ENCODE measurements at regions not wholly inside any gene's neighbourhood (a gene's known extent, or its start where the extent isn't known, plus 50 kb on each side); places are given as distances from the start of the nearest gene placed in this dataset.

- no peaks in the 10 kb centered on the region for H4K20me1 ChIP-seq (ENCODE audit: insufficient read depth, low read length)
- H3K9me3 ChIP-seq (ENCODE audit: insufficient read depth, low read length): no peaks in the 10 kb centered on the region
- no peaks in the 10 kb centered on the region for H3K36me3 ChIP-seq (replicated peaks; ENCODE audit: low read depth, low read length)
- no peaks in the 10 kb centered on the region for H3K4me1 ChIP-seq (ENCODE audit: low read length)
- no peaks in the 10 kb centered on the region for H3K27me3 ChIP-seq (ENCODE audit: low read depth, low read length)
- H2AFZ ChIP-seq (ENCODE audit: low read depth, low read length): no peak overlapping the region
- H3K27ac ChIP-seq (ENCODE audit: low read length): no peak overlapping the region
- no peaks in the 10 kb centered on the region for H3K79me2 ChIP-seq (ENCODE audit: low read length)
- TF ChIP-seq EZH2phosphoT487 (IDR thresholded peaks at IDR 0.05; ENCODE audit: low read depth): no peak
- no peak for TF ChIP-seq CTCF (IDR thresholded peaks at IDR 0.05; ENCODE audit: low read depth, low read length)
- no peak overlapping the region for H3K4me3 ChIP-seq (ENCODE audit: low read length)
- no peak overlapping the region for H3K9ac ChIP-seq (ENCODE audit: low read length)
- no peak overlapping the region for H3K4me2 ChIP-seq (ENCODE audit: low read length)
Measured at GRCh38 chr5:135122797-135123196, 88.8 kb upstream of the PITX1 start.

- no peak overlapping the region for H3K27ac ChIP-seq (ENCODE audit: low read length)
- no peaks in the 10 kb centered on the region for H3K9me3 ChIP-seq (ENCODE audit: insufficient read depth, low read length)
- no peaks in the 10 kb centered on the region for H3K36me3 ChIP-seq (replicated peaks; ENCODE audit: low read depth, low read length)
- TF ChIP-seq CTCF (IDR thresholded peaks at IDR 0.05; ENCODE audit: low read depth, low read length): no peak
- TF ChIP-seq EZH2phosphoT487 (IDR thresholded peaks at IDR 0.05; ENCODE audit: low read depth): no peak
- H4K20me1 ChIP-seq (ENCODE audit: insufficient read depth, low read length): no peaks in the 10 kb centered on the region
- no peak overlapping the region for H2AFZ ChIP-seq (ENCODE audit: low read depth, low read length)
- no peak overlapping the region for H3K9ac ChIP-seq (ENCODE audit: low read length)
- H3K4me3 ChIP-seq (ENCODE audit: low read length): no peak overlapping the region
- no peaks in the 10 kb centered on the region for H3K79me2 ChIP-seq (ENCODE audit: low read length)
- no peaks in the 10 kb centered on the region for H3K27me3 ChIP-seq (ENCODE audit: low read depth, low read length)
- no peak overlapping the region for H3K4me2 ChIP-seq (ENCODE audit: low read length)
- H3K4me1 ChIP-seq (ENCODE audit: low read length): no peaks in the 10 kb centered on the region
Measured at GRCh38 chr5:135120951-135121350, 86.9 kb upstream of the PITX1 start.

DNA sequence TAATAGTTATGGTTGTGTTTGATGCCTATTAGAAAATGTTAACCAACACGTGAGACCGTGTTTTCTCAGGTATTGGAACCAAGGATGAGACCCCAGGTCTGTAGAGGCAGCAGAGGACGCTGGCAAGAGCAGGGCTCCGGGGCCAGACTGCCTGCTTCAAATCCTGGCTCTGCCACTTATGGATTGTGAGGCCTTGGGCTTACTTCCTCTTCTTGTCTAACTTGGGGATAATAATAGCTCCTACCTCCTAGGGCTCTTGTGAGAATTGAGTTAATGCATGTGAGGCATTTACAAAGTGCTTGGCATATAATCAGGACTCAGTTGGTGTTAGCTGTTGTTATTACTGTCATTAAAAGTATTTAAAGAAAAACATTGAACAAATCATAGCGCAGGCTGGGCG, 85.5 kb upstream of the PITX1 start:
- no peaks in the 10 kb centered on the region for H3K4me1 ChIP-seq (ENCODE audit: low read length)
- H2AFZ ChIP-seq (ENCODE audit: low read depth, low read length): no peak overlapping the region
- H3K27ac ChIP-seq (ENCODE audit: low read length): no peak overlapping the region
- no peak overlapping the region for H3K9ac ChIP-seq (ENCODE audit: low read length)
- no peaks in the 10 kb centered on the region for H3K27me3 ChIP-seq (ENCODE audit: low read depth, low read length)
- H3K4me3 ChIP-seq (ENCODE audit: low read length): no peak overlapping the region
- TF ChIP-seq CTCF (IDR thresholded peaks at IDR 0.05; ENCODE audit: low read depth, low read length) (no peak), EZH2phosphoT487 (IDR thresholded peaks at IDR 0.05; ENCODE audit: low read depth) (no peak)
- no peaks in the 10 kb centered on the region for H3K9me3 ChIP-seq (ENCODE audit: insufficient read depth, low read length)
- no peaks in the 10 kb centered on the region for H3K79me2 ChIP-seq (ENCODE audit: low read length)
- no peaks in the 10 kb centered on the region for H4K20me1 ChIP-seq (ENCODE audit: insufficient read depth, low read length)
- H3K4me2 ChIP-seq (ENCODE audit: low read length): no peak overlapping the region
- H3K36me3 ChIP-seq (replicated peaks; ENCODE audit: low read depth, low read length): no peaks in the 10 kb centered on the region

DNA sequence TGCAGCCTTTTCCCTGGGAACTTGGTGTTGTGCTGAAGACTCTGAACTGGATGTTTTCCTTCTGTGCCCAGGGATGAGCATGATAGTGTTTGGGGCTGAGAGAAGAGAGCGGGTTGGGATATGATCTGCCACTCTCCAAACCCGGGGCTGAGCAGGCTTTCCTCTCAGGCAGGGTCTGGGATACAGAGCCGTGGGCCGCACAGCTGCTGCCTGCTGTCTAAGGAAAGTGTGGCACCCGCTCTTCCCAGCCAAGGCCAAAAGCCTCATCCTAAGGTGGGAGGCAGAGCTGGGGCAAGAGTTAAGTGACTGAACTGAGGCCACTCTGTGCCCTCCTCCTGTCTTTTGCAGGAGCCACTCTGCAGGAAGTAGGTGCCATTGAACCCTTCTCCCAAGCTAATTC, 83.6 kb upstream of the PITX1 start:
- no peak overlapping the region for H3K4me2 ChIP-seq (ENCODE audit: low read length)

More for the DNA sequence above, 83.6 kb upstream of the PITX1 start:
- H3K4me3 ChIP-seq (ENCODE audit: low read length): no peak overlapping the region
- no peaks in the 10 kb centered on the region for H3K36me3 ChIP-seq (replicated peaks; ENCODE audit: low read depth, low read length)
- no peak overlapping the region for H3K27ac ChIP-seq (ENCODE audit: low read length)
- no peak overlapping the region for H3K9ac ChIP-seq (ENCODE audit: low read length)
- no peaks in the 10 kb centered on the region for H3K79me2 ChIP-seq (ENCODE audit: low read length)
- no peak for TF ChIP-seq CTCF (IDR thresholded peaks at IDR 0.05; ENCODE audit: low read depth, low read length)
- H3K9me3 ChIP-seq (ENCODE audit: insufficient read depth, low read length): no peaks in the 10 kb centered on the region
- peaks cover under 1% of the 10 kb centered on the region for H3K4me1 ChIP-seq (ENCODE audit: low read length)
- no peaks in the 10 kb centered on the region for H3K27me3 ChIP-seq (ENCODE audit: low read depth, low read length)
- no peaks in the 10 kb centered on the region for H4K20me1 ChIP-seq (ENCODE audit: insufficient read depth, low read length)
- no peak overlapping the region for H2AFZ ChIP-seq (ENCODE audit: low read depth, low read length)

Data from OCI-LY3 (cell line).